NCI-H526 treated with DMSO at 0.1 percent for 48 hours (cell line): ENCODE measurements at regions not wholly inside any gene's neighbourhood (a gene's known extent, or its start where the extent isn't known, plus 50 kb on each side); places are given as distances from the start of the nearest gene placed in this dataset.
"Not testable (repeated sequence)": the region's sequence is repeated elsewhere in the genome, so short reads cannot be mapped to it uniquely, and the experiment has no call there.

Experiments
- DNase-seq: peaks from one replicate; lab custom pipeline; 2025; lab: John Stamatoyannopoulos, UW

- DNase-seq: no peak
Measured at GRCh38 chr2:150107170-150107569, 380.3 kb downstream of the RND3 start.

GRCh38 chr2:150101947-150102346 is 385.5 kb downstream of the RND3 start:
- DNase-seq: peak; percentile 14

DNA sequence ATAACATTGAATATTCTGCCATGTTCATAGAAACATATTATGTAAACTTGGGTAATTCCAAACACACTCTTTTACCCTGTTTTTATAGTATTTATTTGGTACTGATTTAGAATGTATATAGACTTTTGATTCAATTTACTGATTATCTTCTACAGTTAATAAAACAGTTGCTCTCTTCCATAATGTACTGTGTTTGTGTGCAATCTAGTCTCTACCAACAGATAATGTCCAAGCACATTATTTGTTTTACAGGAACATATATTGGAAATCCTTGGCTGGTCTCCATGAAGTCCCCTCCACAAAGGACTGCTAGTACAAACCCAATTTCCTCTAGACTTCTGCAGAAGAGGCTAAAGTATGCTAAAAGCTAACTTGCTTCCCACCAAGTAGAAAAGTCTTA is 386.6 kb downstream of the RND3 start:
- DNase-seq: no peak

- DNase-seq: no peak
Measured at GRCh38 chr2:150100336-150100735, 387.1 kb downstream of the RND3 start.

- DNase-seq: no peak
Measured at GRCh38 chr2:150099805-150100204, 387.7 kb downstream of the RND3 start.

- no peak for DNase-seq
Measured at GRCh38 chr2:150097901-150098531, 389.5 kb downstream of the RND3 start.

GRCh38 chr2:150097402-150097801 is 390.1 kb downstream of the RND3 start:
- DNase-seq: no peak

DNA sequence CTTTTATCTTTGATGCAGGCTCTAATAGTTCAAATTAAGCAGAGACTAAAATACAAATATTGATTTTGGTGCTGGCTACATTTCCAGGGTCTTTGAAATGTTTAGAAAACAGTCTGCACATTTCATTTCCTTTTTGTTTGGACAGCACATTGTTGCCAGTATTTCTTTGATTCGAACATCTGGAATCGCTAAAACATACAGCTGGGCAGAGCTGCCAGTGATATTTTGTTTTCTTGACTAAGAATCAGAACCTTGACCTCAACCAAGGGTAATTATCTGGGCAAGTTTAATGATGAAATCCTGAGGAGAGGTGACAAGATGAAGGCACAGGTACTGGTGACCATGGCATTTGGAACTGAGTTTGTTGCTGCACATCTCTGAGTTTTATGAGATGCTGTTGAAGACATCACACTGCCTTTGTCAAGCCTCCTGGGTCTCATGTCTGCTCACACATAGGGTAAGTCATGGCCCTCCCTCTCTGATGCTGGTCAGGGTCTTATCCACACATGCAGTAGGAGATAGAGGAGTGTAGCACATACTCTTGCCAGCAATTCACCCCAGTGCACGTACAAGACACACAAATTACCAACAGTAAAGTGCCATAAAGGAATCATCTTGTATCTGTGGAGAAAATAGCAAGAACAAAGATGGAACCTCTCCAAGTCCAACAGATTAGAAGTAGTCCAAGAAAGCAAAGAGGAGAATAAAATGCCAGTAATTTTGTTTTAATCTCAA is 391.9 kb downstream of the RND3 start:
- no peak for DNase-seq

DNA sequence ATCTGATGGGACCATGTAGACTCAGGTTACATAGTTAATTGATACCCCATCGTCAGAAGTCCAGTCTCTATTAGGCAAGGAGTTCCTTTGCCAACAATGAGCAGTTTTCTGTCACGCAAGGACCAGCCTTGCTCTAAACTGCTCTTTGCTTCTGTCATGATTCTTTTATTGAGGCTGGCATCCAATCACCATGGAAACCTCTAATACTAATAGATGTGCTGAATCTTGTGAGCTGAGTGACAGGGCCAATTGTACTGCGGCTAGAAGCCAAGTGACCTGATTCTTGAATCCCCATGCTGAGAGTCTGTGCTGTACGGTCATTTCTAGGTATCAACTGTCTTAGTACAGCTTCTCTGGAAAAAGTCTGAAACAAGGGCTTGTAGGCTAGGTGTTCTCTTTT is 395.6 kb downstream of the RND3 start:
- DNase-seq: no peak

DNA sequence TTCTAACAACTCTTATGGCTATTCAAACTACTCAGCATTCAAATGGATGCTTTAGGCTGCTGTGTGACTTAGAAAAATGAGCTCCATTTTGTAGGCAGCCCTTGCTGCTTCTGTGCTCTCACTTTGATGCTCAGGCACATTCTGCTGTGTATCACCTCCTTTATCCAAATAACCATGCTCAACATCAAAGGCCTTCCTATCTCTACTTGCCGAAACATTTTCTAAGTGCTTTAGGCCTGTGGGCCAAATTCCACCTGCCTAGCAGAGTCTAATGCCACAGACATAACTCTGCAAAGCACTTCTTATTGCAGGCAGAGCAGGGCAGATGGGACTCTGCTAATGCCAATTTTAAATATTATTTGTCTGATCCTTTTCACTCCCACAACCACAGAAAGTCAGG is 397.4 kb downstream of the RND3 start:
- no peak for DNase-seq

DNA sequence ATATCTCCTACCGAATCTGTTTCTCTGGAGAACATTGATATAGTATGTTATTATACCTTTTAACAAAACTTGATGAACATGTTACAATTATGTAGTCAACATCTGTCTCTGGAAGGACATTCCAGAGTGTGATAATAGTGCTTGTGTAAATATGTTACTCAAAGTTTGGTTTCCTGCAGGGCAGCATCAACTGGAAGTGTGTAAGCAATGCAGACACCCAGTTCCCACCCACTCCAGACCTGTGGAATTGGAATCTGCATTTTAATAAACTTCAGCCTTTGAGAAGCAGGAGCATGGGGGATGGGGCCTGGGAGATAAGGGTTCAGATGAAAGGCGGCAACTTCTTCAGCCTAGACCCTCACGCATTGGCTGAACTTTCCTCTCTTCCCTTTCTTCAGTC is 398.9 kb downstream of the RND3 start:
- DNase-seq: no peak

GRCh38 chr2:150085478-150085877 is 402.0 kb downstream of the RND3 start:
- no peak for DNase-seq

DNA sequence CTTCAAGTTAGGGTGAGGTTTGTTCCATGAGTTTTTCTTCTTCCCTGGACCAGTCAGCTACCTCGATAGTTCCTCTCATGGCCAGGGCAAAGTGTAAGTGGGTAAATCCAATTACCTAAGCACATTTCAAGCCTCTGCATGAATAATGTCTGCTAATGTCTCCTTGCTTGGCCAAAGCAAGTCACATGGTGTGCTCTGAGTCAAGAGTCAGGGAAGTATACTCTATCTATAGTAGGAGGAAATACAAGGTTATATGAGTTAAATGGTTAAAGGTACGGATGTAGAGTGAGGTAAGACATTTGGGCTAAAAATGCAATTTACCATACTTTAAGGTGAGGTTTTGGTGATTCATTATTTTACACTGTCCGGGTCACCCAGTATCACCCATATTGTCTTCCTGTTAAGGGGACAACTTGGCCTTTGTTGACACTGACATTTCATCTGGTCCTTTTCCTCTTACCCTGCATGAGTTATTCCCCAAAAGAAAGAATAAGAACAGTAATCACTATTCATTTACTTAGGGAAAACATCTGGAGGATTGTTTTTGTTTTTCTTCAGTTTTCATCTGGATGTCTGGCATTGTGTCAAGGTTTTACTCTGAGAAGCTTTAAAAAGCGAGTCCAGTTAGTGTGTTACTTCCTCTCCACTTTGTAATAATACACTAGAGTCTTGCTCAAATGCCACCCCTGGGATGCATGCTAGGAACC is 405.5 kb downstream of the RND3 start:
- DNase-seq: no peak

- no peak for DNase-seq
Measured at GRCh38 chr2:150076281-150076680, 411.2 kb downstream of the RND3 start.

- no peak for DNase-seq
Measured at GRCh38 chr2:150075831-150076230, 411.6 kb downstream of the RND3 start.

- DNase-seq: no peak
Measured at GRCh38 chr2:150066490-150066889, 421.0 kb downstream of the RND3 start.

DNA sequence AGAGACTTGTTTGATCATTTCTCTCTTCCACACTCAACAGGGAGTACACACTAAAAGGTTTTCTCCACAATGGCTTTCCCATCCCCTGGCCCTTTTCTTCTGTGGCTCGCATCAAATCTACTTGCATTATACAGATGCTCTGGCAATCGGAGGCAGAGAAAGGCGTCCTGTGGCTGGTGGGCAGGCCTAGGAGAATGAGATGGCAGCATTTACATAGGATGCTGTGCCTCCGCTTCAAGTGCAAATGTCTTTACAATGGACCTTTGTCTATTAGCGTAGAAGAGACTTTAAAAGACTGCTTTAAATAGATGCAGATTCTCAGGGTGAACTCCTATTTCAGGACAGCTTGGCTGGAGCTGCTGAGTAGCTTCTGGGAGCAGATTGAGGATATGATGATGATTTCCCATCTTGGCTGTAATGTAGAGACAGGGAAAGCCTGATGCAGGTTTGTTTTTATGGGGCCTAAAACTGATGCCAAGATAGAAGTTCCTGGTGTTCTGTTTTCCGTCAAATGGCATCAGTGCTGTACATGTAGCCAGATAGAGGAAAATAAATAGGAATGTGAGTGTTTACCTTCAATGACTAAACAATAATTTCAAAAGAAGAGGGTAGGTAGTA is 423.4 kb downstream of the RND3 start:
- DNase-seq: peak; percentile 96

DNA sequence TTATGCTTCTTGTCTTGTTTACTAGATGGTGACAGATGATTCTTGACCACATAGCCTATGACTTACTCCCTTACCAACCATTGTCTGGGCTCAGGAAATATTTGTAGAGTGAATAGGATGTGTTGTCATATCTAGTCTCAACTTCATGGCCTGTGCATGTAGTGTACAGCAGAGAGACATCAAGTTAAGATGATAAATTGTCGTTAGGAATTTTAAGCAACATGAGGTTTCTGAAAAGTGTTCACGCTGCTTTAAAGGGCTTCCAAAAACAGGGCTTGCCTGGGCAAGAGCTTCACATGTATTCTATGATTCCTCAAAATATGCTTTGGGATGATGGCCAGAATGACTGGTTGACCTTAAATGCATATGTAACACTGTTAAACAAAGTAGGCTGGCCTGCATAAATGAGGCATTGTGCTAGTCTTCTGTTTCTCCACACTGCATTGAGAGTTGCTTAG is 424.0 kb downstream of the RND3 start:
- peak; percentile 95 for DNase-seq

GRCh38 chr2:150062416-150062815 is 425.1 kb downstream of the RND3 start:
- DNase-seq: no peak

GRCh38 chr2:150060341-150060740 is 427.1 kb downstream of the RND3 start:
- no peak for DNase-seq

- DNase-seq: not testable (repeated sequence)
Measured at GRCh38 chr2:150059676-150060075, 427.8 kb downstream of the RND3 start.

DNA sequence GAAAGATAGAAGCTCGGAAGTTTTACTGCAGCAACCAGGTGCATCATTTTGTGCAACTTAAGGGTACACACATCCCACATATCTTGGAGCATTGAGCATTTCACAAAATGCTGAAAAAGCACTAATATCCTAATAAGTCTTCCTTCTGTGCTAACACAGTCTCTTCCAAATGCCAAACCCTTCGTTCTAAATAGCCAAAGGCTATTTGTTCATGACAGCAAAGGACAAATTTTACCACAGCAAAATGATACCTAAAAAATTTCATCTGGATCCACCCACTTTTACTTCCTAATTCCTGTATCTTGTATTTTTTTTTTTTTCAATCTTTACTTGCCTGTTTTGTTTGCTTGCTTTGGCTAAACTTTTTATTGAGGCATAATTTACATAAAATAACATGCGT is 435.0 kb downstream of the RND3 start:
- no peak for DNase-seq

GRCh38 chr2:150051004-150051403 is 436.5 kb downstream of the RND3 start:
- no peak for DNase-seq
